ENCODE measurements at regions not wholly inside any gene's neighbourhood (a gene's known extent, or its start where the extent isn't known, plus 50 kb on each side); places are given as distances from the start of the nearest gene placed in this dataset.

DNA sequence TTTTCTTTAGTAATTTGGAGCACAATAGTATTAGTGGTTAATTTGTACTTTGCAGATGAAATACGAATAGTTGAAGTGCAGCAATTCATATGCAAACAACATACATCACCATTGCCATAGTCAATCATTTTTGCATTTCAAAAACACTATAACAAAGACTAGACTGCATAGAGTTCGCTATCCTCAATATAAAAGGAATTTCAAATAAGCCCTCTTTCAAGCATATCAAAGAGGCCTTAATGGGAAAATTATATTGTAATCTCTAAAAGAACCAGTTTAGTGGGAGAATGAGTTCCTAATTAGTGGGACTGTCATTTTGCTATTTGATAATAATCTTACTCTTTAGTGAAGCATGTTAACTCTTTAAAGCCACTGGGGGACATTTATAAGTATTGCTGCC is 2302.3 kb upstream of the C9orf72 start:
- ChIA-PET POLR2A (no interaction called here), CTCF (no interaction called here)
- no peaks in the 10 kb centered on the region for H4K20me1 ChIP-seq (replicated peaks; ENCODE audit: control insufficient read depth, extremely low read depth, insufficient read depth, low read length)
- dilution Hi-C loops (cut with MboI; ENCODE audit: extremely low pct_ligation_motif_present, low sequenced_read_pairs): no loop called here
- TF ChIP-seq POLR2A (IDR thresholded peaks at IDR 0.05; ENCODE audit: low read depth, low read length): no peak
- no peak for TF ChIP-seq JUN (IDR thresholded peaks at IDR 0.05; ENCODE audit: borderline replicate concordance, insufficient read depth, insufficient read length, low read depth)
- TF ChIP-seq POLR2AphosphoS5 (IDR thresholded peaks at IDR 0.05; ENCODE audit: insufficient read depth, low read depth, low read length): no peak
- TF ChIP-seq EZH2 (IDR thresholded peaks at IDR 0.05; ENCODE audit: borderline replicate concordance, low read depth, low read length, severe bottlenecking): no peak
- no peak for TF ChIP-seq MYC (IDR thresholded peaks at IDR 0.05; ENCODE audit: low read depth, low read length)
- TF ChIP-seq, protein P1, sequence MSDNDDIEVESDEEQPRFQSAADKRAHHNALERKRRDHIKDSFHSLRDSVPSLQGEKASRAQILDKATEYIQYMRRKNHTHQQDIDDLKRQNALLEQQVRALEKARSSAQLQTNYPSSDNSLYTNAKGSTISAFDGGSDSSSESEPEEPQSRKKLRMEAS (IDR thresholded peaks at IDR 0.05; ENCODE audit: insufficient read depth, insufficient read length): no peak
- TF ChIP-seq, protein P2, sequence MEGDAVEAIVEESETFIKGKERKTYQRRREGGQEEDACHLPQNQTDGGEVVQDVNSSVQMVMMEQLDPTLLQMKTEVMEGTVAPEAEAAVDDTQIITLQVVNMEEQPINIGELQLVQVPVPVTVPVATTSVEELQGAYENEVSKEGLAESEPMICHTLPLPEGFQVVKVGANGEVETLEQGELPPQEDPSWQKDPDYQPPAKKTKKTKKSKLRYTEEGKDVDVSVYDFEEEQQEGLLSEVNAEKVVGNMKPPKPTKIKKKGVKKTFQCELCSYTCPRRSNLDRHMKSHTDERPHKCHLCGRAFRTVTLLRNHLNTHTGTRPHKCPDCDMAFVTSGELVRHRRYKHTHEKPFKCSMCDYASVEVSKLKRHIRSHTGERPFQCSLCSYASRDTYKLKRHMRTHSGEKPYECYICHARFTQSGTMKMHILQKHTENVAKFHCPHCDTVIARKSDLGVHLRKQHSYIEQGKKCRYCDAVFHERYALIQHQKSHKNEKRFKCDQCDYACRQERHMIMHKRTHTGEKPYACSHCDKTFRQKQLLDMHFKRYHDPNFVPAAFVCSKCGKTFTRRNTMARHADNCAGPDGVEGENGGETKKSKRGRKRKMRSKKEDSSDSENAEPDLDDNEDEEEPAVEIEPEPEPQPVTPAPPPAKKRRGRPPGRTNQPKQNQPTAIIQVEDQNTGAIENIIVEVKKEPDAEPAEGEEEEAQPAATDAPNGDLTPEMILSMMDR (IDR thresholded peaks at IDR 0.05; ENCODE audit: extremely low read depth in 1 of 2, insufficient read depth in 1 of 2, low read depth in 1 of 2, low read length in 2 of 2): no peak
- TF ChIP-seq GATA2 (IDR thresholded peaks at IDR 0.05; ENCODE audit: insufficient read depth, insufficient read length, low read depth, low read length): no peak
- no peak for TF ChIP-seq FOS (IDR thresholded peaks at IDR 0.05; ENCODE audit: borderline replicate concordance, insufficient read depth, low read length)
- no peaks in the 10 kb centered on the region for H3K27me3 ChIP-seq (ENCODE audit: control insufficient read depth in 2 of 2, insufficient read depth in 2 of 2, low read length in 2 of 2)
- DNase-seq (ENCODE audit: low read depth, low spot score) (no peak), FAIRE-seq (no peak)
- BruUV-seq (replicated peaks): no TSS peak
- no peak overlapping the region for H3K9ac ChIP-seq (replicated peaks; ENCODE audit: extremely low read depth, insufficient read depth, low read length)
- no peaks in the 10 kb centered on the region for H3K9me1 ChIP-seq (replicated peaks; ENCODE audit: control insufficient read depth, extremely low read depth, insufficient read depth, low read length)
- no peak overlapping the region for H3K4me3 ChIP-seq (replicated peaks in 1 of 3; ENCODE audit: insufficient read depth in 1 of 3, low read depth in 1 of 3, low read length in 3 of 3)
- H3K27ac ChIP-seq (ENCODE audit: insufficient read depth, low read depth, low read length): no peak overlapping the region
- H3K4me1 ChIP-seq (ENCODE audit: control insufficient read depth, extremely low read depth, insufficient read depth, low read length): no peaks in the 10 kb centered on the region
- H3K36me3 ChIP-seq (ENCODE audit: control insufficient read depth in 2 of 2, extremely low read depth in 1 of 2, insufficient read depth in 2 of 2, low read length in 2 of 2): no peaks in the 10 kb centered on the region
- intact Hi-C loops (cut with micrococcal nuclease): no loop called here
- no peak overlapping the region for H2AFZ ChIP-seq (ENCODE audit: low read depth, low read length)
- no peak overlapping the region for H3K4me2 ChIP-seq (ENCODE audit: insufficient read depth, low read length)
- H3K79me2 ChIP-seq (ENCODE audit: control insufficient read depth, insufficient read depth, low read length): no peaks in the 10 kb centered on the region
- H3K9me3 ChIP-seq (replicated peaks; ENCODE audit: control insufficient read depth, insufficient read depth, low read length): no peaks in the 10 kb centered on the region
